ENCODE measurements at regions not wholly inside any gene's neighbourhood (a gene's known extent, or its start where the extent isn't known, plus 50 kb on each side); places are given as distances from the start of the nearest gene placed in this dataset.

GRCh38 chr2:120927265-120927628 lies 191.6 kb downstream of the GLI2 start:
- Histone ChIP-seq H3K36me3 (ENCODE audit: insufficient read depth, low read length) (no peaks in the 10 kb centered on the region), H3K9me3 (ENCODE audit: low read length) (no peaks in the 10 kb centered on the region), H3K9me2 (ENCODE audit: insufficient read depth, low read length) (no peaks in the 10 kb centered on the region), H3K4me3 (ENCODE audit: low read length) (no peak overlapping the region), H2AFZ (ENCODE audit: low read depth, low read length) (no peak overlapping the region), H4K20me1 (ENCODE audit: insufficient read depth) (no peaks in the 10 kb centered on the region), H3F3A (ENCODE audit: insufficient read depth, low read length, poor library complexity, severe bottlenecking) (no peaks in the 10 kb centered on the region), H3K27me3 (ENCODE audit: insufficient read depth, low read depth, low read length) (no peaks in the 10 kb centered on the region), H3K9ac (ENCODE audit: low read length) (no peak overlapping the region), H3K27ac (ENCODE audit: low read length) (no peak overlapping the region), H3K4me2 (ENCODE audit: low read length) (no peak overlapping the region), H3K79me2 (replicated peaks; ENCODE audit: insufficient read depth, low read length) (no peaks in the 10 kb centered on the region)
- TF ChIP-seq EP300 (conservative IDR thresholded peaks at IDR 0.05; ENCODE audit: poor library complexity, severe bottlenecking) (no peak), POLR2AphosphoS5 (IDR thresholded peaks at IDR 0.05) (no peak), CTCF (IDR thresholded peaks at IDR 0.05; ENCODE audit: poor library complexity, severe bottlenecking) (no peak), EZH2 (IDR thresholded peaks at IDR 0.05; ENCODE audit: borderline replicate concordance, insufficient read depth, low read length, poor library complexity, severe bottlenecking) (no peak), RAD21 (conservative IDR thresholded peaks at IDR 0.05) (no peak), MXI1 (conservative IDR thresholded peaks at IDR 0.05; ENCODE audit: poor library complexity, severe bottlenecking) (no peak)

- Histone ChIP-seq H3K4me3 (ENCODE audit: low read length) (no peak overlapping the region), H3K4me2 (ENCODE audit: low read length) (no peak overlapping the region), H4K20me1 (ENCODE audit: insufficient read depth) (no peaks in the 10 kb centered on the region), H3K27ac (ENCODE audit: low read length) (no peak overlapping the region), H3F3A (ENCODE audit: insufficient read depth, low read length, poor library complexity, severe bottlenecking) (no peaks in the 10 kb centered on the region), H3K27me3 (ENCODE audit: insufficient read depth, low read depth, low read length) (no peaks in the 10 kb centered on the region), H3K9ac (ENCODE audit: low read length) (no peak overlapping the region), H3K36me3 (ENCODE audit: insufficient read depth, low read length) (no peaks in the 10 kb centered on the region), H3K79me2 (replicated peaks; ENCODE audit: insufficient read depth, low read length) (no peaks in the 10 kb centered on the region), H3K9me3 (ENCODE audit: low read length) (no peaks in the 10 kb centered on the region), H2AFZ (ENCODE audit: low read depth, low read length) (no peak overlapping the region), H3K9me2 (ENCODE audit: insufficient read depth, low read length) (no peaks in the 10 kb centered on the region)
- TF ChIP-seq EZH2 (IDR thresholded peaks at IDR 0.05; ENCODE audit: borderline replicate concordance, insufficient read depth, low read length, poor library complexity, severe bottlenecking) (no peak), TAF1 (IDR thresholded peaks at IDR 0.05; ENCODE audit: low read depth) (no peak), RAD21 (conservative IDR thresholded peaks at IDR 0.05) (no peak)
These were observed 194.2 kb downstream of the GLI2 start for GRCh38 chr2:120929829-120930228.

GRCh38 chr2:120930236-120930635 lies 194.6 kb downstream of the GLI2 start:
- H3K79me2 ChIP-seq (replicated peaks; ENCODE audit: insufficient read depth, low read length), result no peaks in the 10 kb centered on the region
- H3K27me3 ChIP-seq (ENCODE audit: insufficient read depth, low read depth, low read length), result no peaks in the 10 kb centered on the region
- no peak overlapping the region for H3K4me2 ChIP-seq (ENCODE audit: low read length)
- no peak overlapping the region for H3K27ac ChIP-seq (ENCODE audit: low read length)
- no peaks in the 10 kb centered on the region for H4K20me1 ChIP-seq (ENCODE audit: insufficient read depth)
- H3K9me3 ChIP-seq (ENCODE audit: low read length), result no peaks in the 10 kb centered on the region
- no peak overlapping the region for H3K9ac ChIP-seq (ENCODE audit: low read length)
- TF ChIP-seq SMC3 (conservative IDR thresholded peaks at IDR 0.05; ENCODE audit: poor library complexity) (no peak), TAF1 (IDR thresholded peaks at IDR 0.05; ENCODE audit: low read depth) (no peak), CTCF (IDR thresholded peaks at IDR 0.05; ENCODE audit: poor library complexity, severe bottlenecking) (no peak), EZH2 (IDR thresholded peaks at IDR 0.05; ENCODE audit: borderline replicate concordance, insufficient read depth, low read length, poor library complexity, severe bottlenecking) (no peak), MXI1 (conservative IDR thresholded peaks at IDR 0.05; ENCODE audit: poor library complexity, severe bottlenecking) (no peak), RAD21 (conservative IDR thresholded peaks at IDR 0.05) (no peak), REST (IDR thresholded peaks at IDR 0.05; ENCODE audit: borderline replicate concordance) (no peak), POLR2AphosphoS5 (IDR thresholded peaks at IDR 0.05) (no peak), EP300 (conservative IDR thresholded peaks at IDR 0.05; ENCODE audit: poor library complexity, severe bottlenecking) (no peak)
- no peaks in the 10 kb centered on the region for H3K9me2 ChIP-seq (ENCODE audit: insufficient read depth, low read length)
- no peaks in the 10 kb centered on the region for H3F3A ChIP-seq (ENCODE audit: insufficient read depth, low read length, poor library complexity, severe bottlenecking)
- no peak overlapping the region for H2AFZ ChIP-seq (ENCODE audit: low read depth, low read length)
- H3K4me3 ChIP-seq (ENCODE audit: low read length), result no peak overlapping the region
- no peaks in the 10 kb centered on the region for H3K36me3 ChIP-seq (ENCODE audit: insufficient read depth, low read length)

All from neural cell (in vitro differentiated cells).